ENCODE measurements at regions not wholly inside any gene's neighbourhood (a gene's known extent, or its start where the extent isn't known, plus 50 kb on each side); places are given as distances from the start of the nearest gene placed in this dataset.

DNA sequence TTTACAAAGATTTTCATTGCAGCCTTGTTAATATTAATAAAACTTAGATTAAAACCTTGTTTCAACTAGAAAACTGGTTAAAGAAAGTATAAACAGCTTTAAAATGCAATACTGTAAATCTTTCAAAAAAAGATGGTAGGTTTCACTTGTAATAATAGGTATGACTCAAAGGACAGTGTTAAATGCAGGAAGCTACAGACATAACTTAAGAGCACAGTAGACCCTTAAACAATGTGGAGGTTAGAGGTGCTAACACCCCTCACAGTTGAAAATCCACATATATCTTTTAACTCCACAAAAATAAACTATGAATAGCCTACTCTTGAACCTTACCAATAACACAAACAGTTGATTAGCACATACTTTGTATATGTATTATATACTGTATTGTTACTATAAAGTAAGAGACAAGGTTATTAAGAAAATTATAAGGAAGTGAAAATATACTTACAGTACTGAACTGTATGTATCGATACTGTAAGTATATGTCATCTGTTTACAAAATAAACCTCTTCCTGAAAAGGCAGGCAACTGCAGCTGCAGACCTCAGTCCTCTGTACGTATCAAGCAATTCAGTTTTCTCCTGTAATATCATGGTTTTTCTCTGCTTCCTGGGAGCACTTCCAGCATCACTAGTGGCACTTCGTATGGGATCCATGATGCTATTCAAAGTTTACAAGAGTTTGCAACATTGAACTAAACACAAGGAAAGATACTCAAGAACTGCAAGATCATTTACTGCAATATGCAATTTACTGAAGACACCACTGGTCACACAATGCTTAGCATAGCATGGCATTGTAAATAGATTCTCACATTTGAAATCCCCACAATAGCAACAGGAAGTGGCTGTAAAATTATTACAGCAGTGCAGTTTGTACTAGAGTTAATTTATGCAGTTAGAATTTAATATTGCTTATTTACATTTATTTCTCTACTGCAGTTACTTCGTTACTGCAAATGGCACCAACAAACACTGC is 610.5 kb upstream of the LRRTM4 start:
- Histone ChIP-seq H3K9me3 (ENCODE audit: control insufficient read depth, insufficient read depth, low read depth, low read length) (no peaks in the 10 kb centered on the region), H3K4me1 (ENCODE audit: control insufficient read depth, extremely low read depth, insufficient read depth, low read length) (no peaks in the 10 kb centered on the region), H4K20me1 (ENCODE audit: control insufficient read depth, extremely low read depth, insufficient read depth, low read length) (no peaks in the 10 kb centered on the region), H3K27ac (ENCODE audit: insufficient read depth, low read length) (no peak overlapping the region), H3K4me2 (ENCODE audit: extremely low read depth, insufficient read depth, low read length) (no peak overlapping the region), H3K9ac (ENCODE audit: insufficient read depth, low read length) (no peak overlapping the region), H3K4me3 (replicated peaks in 1 of 4; ENCODE audit: control extremely low read depth in 1 of 4, insufficient read depth in 1 of 4, low read depth in 3 of 4, low read length in 4 of 4) (no peak overlapping the region), H3K36me3 (ENCODE audit: control insufficient read depth, insufficient read depth, low read length) (no peaks in the 10 kb centered on the region), H3K27me3 (ENCODE audit: control insufficient read depth, insufficient read depth, low read length) (no peaks in the 10 kb centered on the region), H3K79me2 (ENCODE audit: control insufficient read depth, insufficient read depth, low read length) (no peaks in the 10 kb centered on the region), H2AFZ (ENCODE audit: low read length) (no peak overlapping the region)
- TF ChIP-seq, protein P1, sequence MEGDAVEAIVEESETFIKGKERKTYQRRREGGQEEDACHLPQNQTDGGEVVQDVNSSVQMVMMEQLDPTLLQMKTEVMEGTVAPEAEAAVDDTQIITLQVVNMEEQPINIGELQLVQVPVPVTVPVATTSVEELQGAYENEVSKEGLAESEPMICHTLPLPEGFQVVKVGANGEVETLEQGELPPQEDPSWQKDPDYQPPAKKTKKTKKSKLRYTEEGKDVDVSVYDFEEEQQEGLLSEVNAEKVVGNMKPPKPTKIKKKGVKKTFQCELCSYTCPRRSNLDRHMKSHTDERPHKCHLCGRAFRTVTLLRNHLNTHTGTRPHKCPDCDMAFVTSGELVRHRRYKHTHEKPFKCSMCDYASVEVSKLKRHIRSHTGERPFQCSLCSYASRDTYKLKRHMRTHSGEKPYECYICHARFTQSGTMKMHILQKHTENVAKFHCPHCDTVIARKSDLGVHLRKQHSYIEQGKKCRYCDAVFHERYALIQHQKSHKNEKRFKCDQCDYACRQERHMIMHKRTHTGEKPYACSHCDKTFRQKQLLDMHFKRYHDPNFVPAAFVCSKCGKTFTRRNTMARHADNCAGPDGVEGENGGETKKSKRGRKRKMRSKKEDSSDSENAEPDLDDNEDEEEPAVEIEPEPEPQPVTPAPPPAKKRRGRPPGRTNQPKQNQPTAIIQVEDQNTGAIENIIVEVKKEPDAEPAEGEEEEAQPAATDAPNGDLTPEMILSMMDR (conservative IDR thresholded peaks at IDR 0.05 in 1 of 2, IDR thresholded peaks at IDR 0.05 in 1 of 2; ENCODE audit: low read depth in 1 of 2, low read length in 2 of 2) = no peak
- no peak for TF ChIP-seq EZH2 (IDR thresholded peaks at IDR 0.05; ENCODE audit: low read length, missing control alignments)
- no peak for DNase-seq (ENCODE audit: low read depth in 2 of 2)

DNA sequence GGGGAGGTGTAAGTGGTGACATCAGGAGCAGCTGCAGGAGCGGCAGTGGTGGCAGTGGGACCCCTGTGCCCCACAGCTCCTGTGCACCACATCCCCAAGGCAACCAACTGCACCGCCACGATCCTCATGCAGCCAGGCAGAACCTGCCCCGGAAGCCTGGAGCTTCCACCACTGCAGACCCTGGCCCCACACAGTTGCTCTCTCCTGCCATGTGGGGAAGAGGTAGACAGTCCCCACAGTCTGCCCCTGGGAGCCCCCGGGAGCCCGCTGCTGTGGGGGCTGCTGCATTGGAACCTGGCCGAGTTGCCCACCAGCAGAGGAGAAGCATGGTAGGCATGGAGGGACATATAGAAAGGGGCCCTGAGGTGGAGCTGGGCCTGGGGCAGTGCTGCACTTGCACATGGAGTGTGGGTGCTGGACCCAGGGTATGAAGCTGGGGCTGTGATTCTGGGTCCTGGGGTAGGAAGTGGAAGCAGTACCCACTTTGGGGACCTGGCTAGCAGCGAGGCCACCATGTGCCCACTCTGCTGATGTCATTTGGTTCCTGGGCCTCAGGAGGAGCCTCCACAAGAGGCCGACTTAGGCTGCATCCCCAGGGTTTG is 623.3 kb upstream of the LRRTM4 start:
- Histone ChIP-seq H3K9ac (ENCODE audit: insufficient read depth, low read length) (no peak overlapping the region), H2AFZ (ENCODE audit: low read length) (no peak overlapping the region), H3K36me3 (ENCODE audit: control insufficient read depth, insufficient read depth, low read length) (no peaks in the 10 kb centered on the region), H3K4me3 (replicated peaks in 1 of 4; ENCODE audit: control extremely low read depth in 1 of 4, insufficient read depth in 1 of 4, low read depth in 3 of 4, low read length in 4 of 4) (no peak overlapping the region), H3K4me2 (ENCODE audit: extremely low read depth, insufficient read depth, low read length) (no peak overlapping the region), H4K20me1 (ENCODE audit: control insufficient read depth, extremely low read depth, insufficient read depth, low read length) (no peaks in the 10 kb centered on the region), H3K9me3 (ENCODE audit: control insufficient read depth, insufficient read depth, low read depth, low read length) (no peaks in the 10 kb centered on the region), H3K27ac (ENCODE audit: insufficient read depth, low read length) (no peak overlapping the region), H3K27me3 (ENCODE audit: control insufficient read depth, insufficient read depth, low read length) (no peaks in the 10 kb centered on the region), H3K79me2 (ENCODE audit: control insufficient read depth, insufficient read depth, low read length) (no peaks in the 10 kb centered on the region), H3K4me1 (ENCODE audit: control insufficient read depth, extremely low read depth, insufficient read depth, low read length) (no peaks in the 10 kb centered on the region)
- DNase-seq (ENCODE audit: low read depth in 2 of 2) = no peak
- TF ChIP-seq, protein P1 (conservative IDR thresholded peaks at IDR 0.05 in 1 of 2, IDR thresholded peaks at IDR 0.05 in 1 of 2; ENCODE audit: low read depth in 1 of 2, low read length in 2 of 2) = no peak
- TF ChIP-seq EZH2 (IDR thresholded peaks at IDR 0.05; ENCODE audit: low read length, missing control alignments) = no peak

DNA sequence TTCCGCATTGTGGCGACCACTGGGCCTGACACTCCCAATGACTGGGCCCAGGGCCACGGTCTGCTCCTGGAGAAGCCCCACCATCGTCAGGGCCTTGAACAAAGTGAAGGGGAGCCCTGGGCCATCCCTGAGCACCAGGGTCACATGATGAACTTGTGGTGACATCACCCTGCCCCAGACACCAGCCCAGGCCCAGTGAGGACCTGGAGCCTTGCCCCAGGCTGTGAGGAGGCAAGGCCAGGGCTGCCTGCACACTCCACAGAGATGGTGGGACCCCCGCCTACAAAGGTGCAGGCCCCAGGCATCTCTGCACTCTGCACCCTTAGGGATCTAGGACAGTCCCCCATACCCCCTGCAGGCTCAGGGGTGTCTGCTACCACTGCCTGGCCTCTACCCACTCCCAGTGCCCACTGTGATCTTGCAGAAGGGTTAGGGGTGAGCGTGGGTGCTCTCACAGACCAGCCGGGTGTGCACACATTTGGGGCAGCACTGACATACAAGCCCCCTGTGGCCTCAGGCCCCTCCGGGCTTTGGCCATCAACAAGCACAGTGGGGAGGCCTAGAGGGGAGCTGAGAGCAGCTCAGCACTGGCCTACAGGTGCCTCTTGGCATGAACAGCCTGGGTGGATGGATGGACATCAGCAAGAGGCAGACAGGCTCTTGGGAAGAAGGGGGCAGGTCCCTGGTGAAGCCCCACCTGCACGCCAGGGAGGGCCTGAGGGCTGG is 624.0 kb upstream of the LRRTM4 start:
- TF ChIP-seq, protein P1 (conservative IDR thresholded peaks at IDR 0.05 in 1 of 2, IDR thresholded peaks at IDR 0.05 in 1 of 2; ENCODE audit: low read depth in 1 of 2, low read length in 2 of 2) = no peak
- no peak for TF ChIP-seq EZH2 (IDR thresholded peaks at IDR 0.05; ENCODE audit: low read length, missing control alignments)
- H3K4me1 ChIP-seq (ENCODE audit: control insufficient read depth, extremely low read depth, insufficient read depth, low read length) = no peaks in the 10 kb centered on the region
- H3K27me3 ChIP-seq (ENCODE audit: control insufficient read depth, insufficient read depth, low read length) = no peaks in the 10 kb centered on the region
- no peaks in the 10 kb centered on the region for H3K9me3 ChIP-seq (ENCODE audit: control insufficient read depth, insufficient read depth, low read depth, low read length)
- H3K79me2 ChIP-seq (ENCODE audit: control insufficient read depth, insufficient read depth, low read length) = no peaks in the 10 kb centered on the region
- no peak overlapping the region for H3K4me3 ChIP-seq (replicated peaks in 1 of 4; ENCODE audit: control extremely low read depth in 1 of 4, insufficient read depth in 1 of 4, low read depth in 3 of 4, low read length in 4 of 4)
- H4K20me1 ChIP-seq (ENCODE audit: control insufficient read depth, extremely low read depth, insufficient read depth, low read length) = no peaks in the 10 kb centered on the region
- no peak for DNase-seq (ENCODE audit: low read depth in 2 of 2)
- H2AFZ ChIP-seq (ENCODE audit: low read length) = no peak overlapping the region
- H3K4me2 ChIP-seq (ENCODE audit: extremely low read depth, insufficient read depth, low read length) = no peak overlapping the region
- H3K36me3 ChIP-seq (ENCODE audit: control insufficient read depth, insufficient read depth, low read length) = no peaks in the 10 kb centered on the region
- no peak overlapping the region for H3K27ac ChIP-seq (ENCODE audit: insufficient read depth, low read length)
- no peak overlapping the region for H3K9ac ChIP-seq (ENCODE audit: insufficient read depth, low read length)
